Peyer's patch (tissue), 4 donors: ENCODE measurements at regions not wholly inside any gene's neighbourhood (a gene's known extent, or its start where the extent isn't known, plus 50 kb on each side); places are given as distances from the start of the nearest gene placed in this dataset.

Experiments
- DNase-seq, 3 donors: peaks; one replicate each; pipeline ENCODE4 v3.0.0-alpha.2; 2017 to 2019
- H3K27ac ChIP-seq, 4 donors: fragments of 200-600 bp; sonication (generic); one replicate each; pipeline ENCODE4 v1.5.1; 2016 to 2019
- H3K27me3 ChIP-seq, 2 donors: fragments of 200-600 bp; sonication (generic); one replicate each; pipeline ENCODE4 v1.5.1; 2019
- H3K36me3 ChIP-seq, 3 donors: fragments of 200-600 bp; sonication (generic); one replicate each; pipeline ENCODE4 v1.5.1; 2016 to 2019
- H3K4me1 ChIP-seq, 4 donors: fragments of 200-600 bp; sonication (generic); one replicate each; pipeline ENCODE4 v1.5.1; 2016 to 2019
- H3K4me3 ChIP-seq, 4 donors: fragments of 200-600 bp; sonication (generic); 1 replicate in 3 of 4; 2 replicates in 1 of 4; pipeline ENCODE4 v1.5.1; 2016 to 2019; ENCODE audit warnings: mild to moderate bottlenecking in 1 of 4
- H3K9me3 ChIP-seq, 4 donors: fragments of 200-600 bp; sonication (generic); one replicate each; pipeline ENCODE4 v1.5.1; 2016 to 2019; ENCODE audit warnings: mild to moderate bottlenecking in 1 of 4
- CTCF ChIP-seq, 6 experiments: fragments of 450-650 bp in 4 of 6; fragments of 200-600 bp in 2 of 6; sonication (generic) in 1 of 6; IDR thresholded peaks; one replicate each; pipeline ENCODE4 v1.5.1; 2017 to 2019; ENCODE audit warnings: antibody characterized with exemption in 6 of 6, mild to moderate bottlenecking in 3 of 6, moderate library complexity in 1 of 6
- POLR2A ChIP-seq, 2 donors: fragments of 450-650 bp; IDR thresholded peaks; one replicate each; pipeline ENCODE4 v1.5.1; 2017; ENCODE audit warnings: antibody characterized with exemption in 2 of 2, mild to moderate bottlenecking in 2 of 2, moderate library complexity in 2 of 2

GRCh38 chr4:138869631-138870030 lies 145.9 kb upstream of the NOCT start:
- Histone ChIP-seq H3K9me3 (no peaks in the 10 kb centered on the region), H3K27ac (no peak overlapping the region), H3K27me3 (no peaks in the 10 kb centered on the region), H3K4me1 (no peaks in the 10 kb centered on the region), H3K4me3 (no peak overlapping the region), H3K36me3 (no peaks in the 10 kb centered on the region)
- TF ChIP-seq CTCF (IDR thresholded peaks at IDR 0.05) (no peak), POLR2A (IDR thresholded peaks at IDR 0.05) (no peak)
- DNase-seq = no peak

- Histone ChIP-seq H3K4me3 (no peak overlapping the region), H3K36me3 (no peaks in the 10 kb centered on the region), H3K27me3 (no peaks in the 10 kb centered on the region), H3K9me3 (no peaks in the 10 kb centered on the region), H3K27ac (no peak overlapping the region), H3K4me1 (no peaks in the 10 kb centered on the region)
- TF ChIP-seq CTCF (IDR thresholded peaks at IDR 0.05) = no peak
- no peak for TF ChIP-seq POLR2A (IDR thresholded peaks at IDR 0.05)
- DNase-seq = no peak
These were observed 146.4 kb upstream of the NOCT start for GRCh38 chr4:138869165-138869564.

GRCh38 chr4:138868562-138868961 lies 147.0 kb upstream of the NOCT start:
- DNase-seq = no peak
- Histone ChIP-seq H3K9me3 (no peaks in the 10 kb centered on the region), H3K27me3 (no peaks in the 10 kb centered on the region), H3K4me1 (no peaks in the 10 kb centered on the region), H3K27ac (no peak overlapping the region), H3K4me3 (no peak overlapping the region), H3K36me3 (no peaks in the 10 kb centered on the region)
- TF ChIP-seq CTCF (IDR thresholded peaks at IDR 0.05) = no peak
- TF ChIP-seq POLR2A (IDR thresholded peaks at IDR 0.05) = no peak

GRCh38 chr4:138867404-138867803 lies 148.2 kb upstream of the NOCT start:
- Histone ChIP-seq H3K4me3 (no peak overlapping the region), H3K27ac (no peak overlapping the region), H3K4me1 (no peaks in the 10 kb centered on the region), H3K27me3 (no peaks in the 10 kb centered on the region), H3K9me3 (no peaks in the 10 kb centered on the region), H3K36me3 (no peaks in the 10 kb centered on the region)
- TF ChIP-seq POLR2A (IDR thresholded peaks at IDR 0.05) = no peak
- DNase-seq = no peak

GRCh38 chr4:138866314-138866713 lies 149.3 kb upstream of the NOCT start:
- Histone ChIP-seq H3K36me3 (no peaks in the 10 kb centered on the region), H3K9me3 (no peaks in the 10 kb centered on the region), H3K4me3 (no peak overlapping the region), H3K27ac (no peak overlapping the region), H3K4me1 (no peaks in the 10 kb centered on the region), H3K27me3 (no peaks in the 10 kb centered on the region)
- TF ChIP-seq POLR2A (IDR thresholded peaks at IDR 0.05) (no peak), CTCF (IDR thresholded peaks at IDR 0.05) (no peak)
- DNase-seq = no peak

- no peak for DNase-seq
- no peaks in the 10 kb centered on the region for H3K27me3 ChIP-seq
- no peaks in the 10 kb centered on the region for H3K9me3 ChIP-seq
- H3K4me1 ChIP-seq = no peaks in the 10 kb centered on the region
- H3K27ac ChIP-seq = no peak overlapping the region
- no peak for TF ChIP-seq POLR2A (IDR thresholded peaks at IDR 0.05)
- TF ChIP-seq CTCF (IDR thresholded peaks at IDR 0.05) = no peak
- H3K4me3 ChIP-seq = no peak overlapping the region
- H3K36me3 ChIP-seq = no peaks in the 10 kb centered on the region
These were observed 149.8 kb upstream of the NOCT start for GRCh38 chr4:138865765-138866164.
